Prostate gland (tissue), 2 donors: ENCODE measurements at regions not wholly inside any gene's neighbourhood (a gene's known extent, or its start where the extent isn't known, plus 50 kb on each side); places are given as distances from the start of the nearest gene placed in this dataset.

ENCODE experiments used
- DNase-seq: peaks from one replicate; pipeline ENCODE4 v3.0.0-alpha.2; 2019; ENCODE audit warnings: low spot score
- H3K27ac ChIP-seq, 2 donors: fragments of 200-600 bp; sonication (generic); 2 replicates each; pipeline ENCODE4 v1.5.1; 2017 to 2019
- H3K27me3 ChIP-seq: fragments of 200-600 bp; sonication (generic); replicated peaks from 2 replicates; pipeline ENCODE4 v1.5.1; 2019; ENCODE audit not compliant: insufficient read depth
- H3K36me3 ChIP-seq, 2 donors: fragments of 200-600 bp; sonication (generic); 1 replicate in 1 of 2; 2 replicates in 1 of 2; pipeline versions ENCODE4 v1.5.1 to v1.8.1; 2017 to 2019
- H3K4me1 ChIP-seq: fragments of 200-600 bp; sonication (generic); replicated peaks from 2 replicates; pipeline ENCODE4 v1.5.1; 2019
- H3K4me3 ChIP-seq, 2 donors: fragments of 200-600 bp; sonication (generic); 2 replicates each; pipeline ENCODE4 v1.5.1; 2017 to 2019
- H3K9me3 ChIP-seq: fragments of 200-600 bp; sonication (generic); 2 replicates; pipeline ENCODE4 v1.5.1; 2017
- CTCF ChIP-seq, 4 experiments: fragments of 200-600 bp in 2 of 4; fragments of 450-650 bp in 2 of 4; sonication (generic) in 2 of 4; IDR thresholded peaks; 1 replicate in 3 of 4; 2 replicates in 1 of 4; pipeline ENCODE4 v1.5.1; 2016 to 2019; ENCODE audit warnings: antibody characterized with exemption in 4 of 4, mild to moderate bottlenecking in 2 of 4, moderate library complexity in 2 of 4
- POLR2A ChIP-seq: fragments of 450-650 bp; IDR thresholded peaks from one replicate; pipeline ENCODE4 v1.6.1; 2016; ENCODE audit warnings: antibody characterized with exemption, mild to moderate bottlenecking
- POLR2AphosphoS5 ChIP-seq: sonication (generic); formaldehyde crosslinking; IDR thresholded peaks from one replicate; pipeline ENCODE4 v1.6.1; 2017; ENCODE audit warnings: antibody characterized with exemption
- WGBS: methylation state at CpG from one replicate; pipeline ENCODE4 v1.1.5; 2018; 5-methylcytosine and 5-hydroxymethylcytosine counted together
- intact Hi-C: fragments of 100-400 bp; cut with DNase I; formaldehyde crosslinking; loops from one replicate; pipeline ENCODE4 v1.14.2; 2022

GRCh38 chr18:44502221-44502620 is 178.5 kb upstream of the SETBP1 start:
- no peaks in the 10 kb centered on the region for H3K9me3 ChIP-seq
- intact Hi-C loops = no loop called here
- no peaks in the 10 kb centered on the region for H3K4me1 ChIP-seq
- H3K27ac ChIP-seq = no peak overlapping the region
- H3K4me3 ChIP-seq = no peak overlapping the region
- H3K27me3 ChIP-seq = no peaks in the 10 kb centered on the region
- no peak for TF ChIP-seq CTCF (IDR thresholded peaks at IDR 0.05)
- no peak for TF ChIP-seq POLR2AphosphoS5
- no peak for TF ChIP-seq POLR2A
- H3K36me3 ChIP-seq = no peaks in the 10 kb centered on the region
- DNase-seq = no peak
- 86% methylated on average over 1 of the region's 1 CpG for WGBS

- H3K4me1 ChIP-seq = no peaks in the 10 kb centered on the region
- no peak for DNase-seq
Measured at GRCh38 chr18:44502790-44503189, 177.9 kb upstream of the SETBP1 start.

GRCh38 chr18:44503854-44504253 is 176.8 kb upstream of the SETBP1 start:
- H3K27me3 ChIP-seq = no peaks in the 10 kb centered on the region
- H3K4me1 ChIP-seq = no peaks in the 10 kb centered on the region
- no peak overlapping the region for H3K4me3 ChIP-seq
- intact Hi-C loops = no loop called here
- TF ChIP-seq POLR2AphosphoS5 (no peak), CTCF (IDR thresholded peaks at IDR 0.05) (no peak), POLR2A (no peak)
- H3K36me3 ChIP-seq = no peaks in the 10 kb centered on the region
- WGBS = 21% methylated on average over 1 of the region's 1 CpG
- no peaks in the 10 kb centered on the region for H3K9me3 ChIP-seq
- no peak overlapping the region for H3K27ac ChIP-seq
- no peak for DNase-seq

More at GRCh38 chr18:44502790-44503189, 177.9 kb upstream of the SETBP1 start:
- Histone ChIP-seq H3K36me3 (no peaks in the 10 kb centered on the region), H3K4me3 (no peak overlapping the region), H3K9me3 (no peaks in the 10 kb centered on the region), H3K27me3 (no peaks in the 10 kb centered on the region), H3K27ac (no peak overlapping the region)
- no peak for TF ChIP-seq POLR2AphosphoS5
- TF ChIP-seq POLR2A = no peak
- no peak for TF ChIP-seq CTCF (IDR thresholded peaks at IDR 0.05)
- intact Hi-C loops = no loop called here

GRCh38 chr18:44507729-44508325 is 172.9 kb upstream of the SETBP1 start:
- DNase-seq = no peak

More at GRCh38 chr18:44507729-44508325, 172.9 kb upstream of the SETBP1 start:
- 84% methylated on average over 6 of the region's 6 CpGs for WGBS
- Histone ChIP-seq H3K36me3 (no peaks in the 10 kb centered on the region), H3K27ac (no peak overlapping the region), H3K4me1 (no peaks in the 10 kb centered on the region), H3K9me3 (no peaks in the 10 kb centered on the region), H3K27me3 (no peaks in the 10 kb centered on the region), H3K4me3 (no peak overlapping the region)
- intact Hi-C loops = no loop called here
- TF ChIP-seq CTCF (IDR thresholded peaks at IDR 0.05) (no peak), POLR2AphosphoS5 (no peak), POLR2A (no peak)
